Stimulated activated CD4-positive, alpha-beta T cell treated with anti-CD3 and anti-CD28 coated beads, Interleukin-4, amount 100 ng/mL, for 4 hours (primary cell): ENCODE measurements at regions not wholly inside any gene's neighbourhood (a gene's known extent, or its start where the extent isn't known, plus 50 kb on each side); places are given as distances from the start of the nearest gene placed in this dataset.
"Not testable (repeated sequence)": the region's sequence is repeated elsewhere in the genome, so short reads cannot be mapped to it uniquely, and the experiment has no call there.

Experiments used
- DNase-seq, 2 experiments: peaks; one replicate each; pipeline ENCODE4 v3.0.0-alpha.2; 2020

DNA sequence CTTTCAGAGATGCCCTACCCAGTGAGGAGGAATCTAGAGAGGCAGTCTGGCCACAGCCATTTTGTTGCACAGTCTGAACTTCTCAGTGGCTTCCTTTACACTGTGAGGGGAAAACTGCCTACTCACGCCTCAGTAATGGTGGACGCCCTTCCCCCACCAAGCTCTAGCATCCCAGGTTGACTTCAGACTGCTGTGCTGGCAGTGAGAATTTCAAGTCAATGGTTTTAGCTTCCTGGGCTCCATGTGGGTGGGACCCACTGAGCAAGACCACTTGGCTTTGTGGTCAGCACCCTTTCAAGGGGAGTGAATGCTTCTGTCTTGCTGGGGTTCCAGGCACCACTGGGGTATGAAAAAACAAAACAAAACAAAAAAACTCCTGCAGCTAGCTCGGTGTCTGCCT, 663.2 kb upstream of the ZNF385D start:
- no peak for DNase-seq

DNA sequence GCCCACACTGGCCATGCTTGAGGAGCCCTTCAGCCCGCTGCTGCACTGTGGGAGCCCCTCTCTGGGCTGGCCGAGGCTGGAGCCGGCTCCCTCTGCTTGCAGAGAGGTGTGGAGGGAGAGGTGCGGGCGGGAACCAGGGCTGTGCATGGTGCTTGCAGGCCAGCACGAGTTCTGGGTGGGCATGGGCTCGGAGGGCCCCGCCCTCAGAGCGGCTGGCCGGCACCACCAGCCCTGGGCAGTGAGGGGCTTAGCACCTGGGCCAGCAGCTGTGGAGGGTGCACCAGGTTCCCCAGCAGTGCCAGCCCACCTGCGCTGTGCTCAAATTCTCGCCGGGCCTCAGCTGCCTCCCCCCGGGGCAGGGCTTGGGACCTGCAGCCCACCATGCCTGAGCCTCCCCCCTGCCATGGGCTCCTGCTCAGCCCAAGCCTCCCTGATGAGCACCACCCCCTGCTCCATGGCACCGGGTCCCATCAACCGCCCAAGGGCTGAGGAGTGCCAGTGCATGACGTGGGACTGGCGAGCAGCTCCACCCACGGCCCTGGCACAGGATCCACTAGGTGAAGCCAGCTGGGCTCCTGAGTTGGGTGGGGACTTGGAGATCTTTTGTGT, 665.9 kb upstream of the ZNF385D start:
- not testable (repeated sequence) for DNase-seq

GRCh38 chr3:22419261-22419660, 668.3 kb upstream of the ZNF385D start:
- DNase-seq = no peak

GRCh38 chr3:22421589-22421988, 670.6 kb upstream of the ZNF385D start:
- no peak for DNase-seq

- no peak for DNase-seq
Observed at GRCh38 chr3:22431334-22431733, 680.3 kb upstream of the ZNF385D start.

- DNase-seq = no peak
Observed at GRCh38 chr3:22439626-22440025, 688.6 kb upstream of the ZNF385D start.

DNA sequence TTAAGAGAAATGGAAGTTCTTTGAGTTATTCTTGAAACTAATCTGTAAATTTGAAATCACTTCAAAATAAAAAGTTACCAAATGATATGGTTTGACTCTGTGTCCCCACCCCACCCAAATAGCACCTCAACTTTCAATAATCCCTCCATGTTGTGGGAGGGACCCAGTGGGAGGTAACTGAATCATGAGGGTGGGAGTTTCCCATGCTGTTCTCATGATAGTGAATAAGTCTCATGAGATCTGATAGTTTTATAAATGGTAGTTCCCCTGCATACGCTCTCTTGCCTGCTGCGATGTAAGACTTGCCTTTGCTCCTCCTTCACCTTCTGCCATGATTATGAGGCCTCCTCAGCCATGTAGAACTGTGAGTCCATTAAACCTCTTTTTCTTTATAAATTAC, 690.7 kb upstream of the ZNF385D start:
- DNase-seq = no peak

- DNase-seq = no peak
Observed at GRCh38 chr3:22443571-22444233, 692.7 kb upstream of the ZNF385D start.

DNA sequence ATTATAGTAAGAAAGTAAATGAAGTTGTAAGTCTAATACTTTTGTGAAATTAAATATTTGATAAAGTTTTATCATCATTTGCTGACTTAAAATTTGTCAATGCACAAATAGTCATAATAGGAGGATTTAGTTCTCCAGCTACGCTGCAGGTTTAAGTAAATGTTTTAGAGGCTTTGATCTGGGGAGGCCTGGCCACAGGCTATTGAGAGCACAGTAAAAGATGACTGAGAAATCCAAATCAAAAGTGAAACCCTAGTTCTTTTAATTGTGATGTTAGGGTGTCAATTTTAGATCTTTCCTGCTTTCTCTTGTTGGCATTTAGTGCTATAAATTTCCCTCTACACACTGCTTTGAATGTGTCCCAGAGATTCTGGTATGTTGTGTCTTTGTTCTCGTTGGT, 694.3 kb upstream of the ZNF385D start:
- DNase-seq = not testable (repeated sequence)

GRCh38 chr3:22450786-22451400, 699.9 kb upstream of the ZNF385D start:
- DNase-seq = no peak

DNA sequence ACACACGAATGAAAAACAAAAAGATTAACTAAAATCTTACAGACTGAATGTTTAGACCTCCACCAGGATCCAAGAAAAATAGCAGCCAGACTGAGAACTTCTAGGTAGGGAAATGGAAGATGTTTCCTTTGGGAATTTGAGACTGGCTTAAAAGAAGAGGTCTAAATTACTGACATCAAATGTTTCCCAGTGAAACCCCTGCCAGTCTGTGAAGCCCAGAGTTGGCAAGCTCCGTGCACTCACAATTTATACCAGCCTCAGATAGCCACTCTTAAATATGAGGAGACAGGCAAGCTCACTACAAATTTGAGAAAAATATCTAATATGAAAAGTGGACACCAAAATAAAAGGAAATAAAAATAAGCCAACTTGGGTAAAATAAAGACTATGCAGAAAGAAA, 700.5 kb upstream of the ZNF385D start:
- no peak for DNase-seq

DNA sequence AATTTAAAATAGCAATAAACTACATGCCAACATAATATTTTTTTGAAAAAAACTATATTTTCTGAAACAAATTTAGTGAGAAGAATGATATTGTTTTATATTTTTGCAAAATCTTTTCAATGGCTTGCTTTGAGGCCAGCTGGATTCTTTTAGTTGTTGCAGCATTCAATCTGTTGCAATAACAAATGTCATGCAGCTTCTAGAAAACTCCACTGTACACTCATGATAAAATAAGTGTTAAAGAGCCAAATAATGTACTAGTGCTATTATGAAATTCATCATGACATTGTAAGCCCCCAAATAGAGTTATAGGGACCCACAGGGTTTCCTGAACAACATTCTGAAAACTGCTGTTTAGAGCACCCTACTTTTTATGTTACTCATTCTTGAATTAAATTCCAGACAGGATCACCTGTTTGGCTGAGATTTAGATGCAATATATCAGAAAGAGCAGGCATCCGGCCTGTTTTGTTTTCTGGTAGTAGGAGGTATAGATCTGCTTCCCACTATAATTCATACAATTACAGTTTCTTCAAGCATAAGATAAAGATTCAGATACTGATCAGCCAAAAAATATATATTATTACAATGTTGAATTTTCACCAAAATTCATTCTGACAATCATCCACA, 703.0 kb upstream of the ZNF385D start:
- DNase-seq = no peak

DNA sequence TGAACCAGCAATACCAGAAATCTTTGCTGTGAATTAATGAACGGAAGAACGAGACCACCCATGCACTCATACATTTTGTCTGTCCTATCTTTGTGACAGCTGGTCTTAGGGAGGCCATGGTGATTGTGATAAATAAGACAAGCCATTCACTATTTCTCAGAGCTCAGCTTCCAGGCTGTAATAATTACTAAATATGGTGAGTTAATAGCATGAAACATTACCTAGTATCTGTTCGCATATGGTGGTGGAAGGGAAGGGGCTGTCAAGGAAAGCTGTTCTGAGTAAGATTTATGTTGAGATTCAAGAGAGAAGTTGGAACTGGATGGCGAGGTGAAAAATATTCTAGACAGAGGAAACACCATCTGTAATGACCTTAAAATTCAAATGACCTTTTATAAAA, 719.0 kb upstream of the ZNF385D start:
- no peak for DNase-seq

DNA sequence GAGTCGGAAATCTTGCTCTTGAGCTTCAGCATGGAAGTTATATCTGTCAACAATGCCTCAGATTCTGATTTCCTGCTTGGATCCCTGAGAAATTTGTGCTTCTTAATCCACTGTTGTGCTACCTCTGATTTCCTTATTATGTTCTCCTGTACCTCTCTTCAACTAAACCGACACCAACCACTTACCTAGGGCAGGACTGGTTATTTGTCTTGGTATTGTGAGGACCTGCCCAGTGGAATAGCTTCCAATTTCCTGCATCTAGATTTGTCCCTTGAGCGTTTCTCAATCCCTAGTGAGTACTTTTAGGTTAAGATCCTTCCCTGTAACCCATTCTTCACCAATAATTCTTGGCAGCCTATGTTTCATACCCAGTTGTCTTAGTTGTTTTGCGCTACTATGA, 720.5 kb upstream of the ZNF385D start:
- no peak for DNase-seq

- no peak for DNase-seq
Observed at GRCh38 chr3:22474706-22475445, 723.9 kb upstream of the ZNF385D start.

DNA sequence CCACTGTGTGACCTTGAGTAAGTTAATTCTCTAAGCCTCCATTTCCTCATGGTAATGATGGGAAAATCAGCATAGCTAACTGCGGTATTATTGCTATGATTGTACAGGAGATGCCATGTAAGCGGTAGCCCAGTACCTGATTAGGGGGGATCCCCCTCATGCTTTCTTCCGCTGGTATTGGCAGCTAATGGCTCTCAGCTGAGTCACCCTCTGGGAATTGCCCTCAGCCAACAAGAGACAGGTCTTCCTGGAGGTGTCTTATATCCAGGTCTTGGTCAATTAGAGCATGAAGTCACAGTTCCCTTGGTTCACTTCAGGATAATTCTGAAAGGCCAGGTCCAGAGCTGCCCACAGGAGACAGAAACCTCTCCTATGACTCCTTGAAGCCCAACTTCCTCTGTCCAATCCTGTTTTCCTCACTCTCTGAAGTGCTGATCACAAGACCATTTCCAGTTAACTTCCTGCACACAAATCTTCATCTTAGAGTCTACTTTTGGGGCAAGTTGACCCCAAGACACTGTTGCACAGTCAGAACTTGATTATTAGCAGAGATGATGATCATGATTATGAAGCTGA, 724.7 kb upstream of the ZNF385D start:
- no peak for DNase-seq

DNA sequence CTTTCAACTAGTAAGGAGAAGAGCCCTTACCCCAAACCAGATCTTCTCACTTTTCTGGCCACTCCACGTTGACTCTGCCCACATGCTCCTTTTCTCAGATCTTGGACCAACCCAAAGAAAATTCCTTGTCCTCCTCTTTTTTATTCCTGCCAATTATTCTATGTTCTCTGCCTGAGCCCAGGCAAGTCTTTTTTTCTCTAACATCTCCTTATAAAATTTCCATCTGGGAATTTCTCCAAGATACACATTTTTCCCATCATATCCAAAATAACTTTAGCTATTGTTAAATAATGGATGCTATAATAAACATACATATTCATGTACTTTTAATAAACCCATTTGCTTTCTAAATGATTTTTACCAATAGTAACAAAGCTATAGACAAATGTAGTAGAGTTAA, 726.0 kb upstream of the ZNF385D start:
- DNase-seq = no peak

- DNase-seq = no peak
Observed at GRCh38 chr3:22485954-22486353, 717.2 kb upstream of the UBE2E2 start.

GRCh38 chr3:22490747-22491146, 712.4 kb upstream of the UBE2E2 start:
- DNase-seq = no peak

GRCh38 chr3:22491344-22491743, 711.8 kb upstream of the UBE2E2 start:
- no peak for DNase-seq

- no peak for DNase-seq
Observed at GRCh38 chr3:22492342-22492741, 710.8 kb upstream of the UBE2E2 start.

DNA sequence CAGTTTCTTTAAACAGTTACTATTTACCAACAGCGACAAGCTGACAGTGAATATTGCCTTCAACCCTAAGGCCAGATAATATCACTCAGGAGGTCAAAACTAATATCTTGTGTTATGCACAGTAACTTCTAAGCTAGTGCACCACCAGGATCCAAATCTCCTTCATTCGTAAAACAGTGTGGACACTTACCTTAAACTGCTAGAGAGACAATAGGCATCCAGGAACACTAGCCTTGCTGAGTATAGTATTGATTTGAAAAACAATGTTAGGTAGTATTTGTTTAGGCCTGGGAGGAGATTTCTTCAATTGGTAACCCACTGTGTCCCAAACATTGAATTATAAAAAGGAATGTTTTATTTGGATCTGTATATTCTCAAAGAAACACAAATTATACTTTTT, 707.9 kb upstream of the UBE2E2 start:
- no peak for DNase-seq

DNA sequence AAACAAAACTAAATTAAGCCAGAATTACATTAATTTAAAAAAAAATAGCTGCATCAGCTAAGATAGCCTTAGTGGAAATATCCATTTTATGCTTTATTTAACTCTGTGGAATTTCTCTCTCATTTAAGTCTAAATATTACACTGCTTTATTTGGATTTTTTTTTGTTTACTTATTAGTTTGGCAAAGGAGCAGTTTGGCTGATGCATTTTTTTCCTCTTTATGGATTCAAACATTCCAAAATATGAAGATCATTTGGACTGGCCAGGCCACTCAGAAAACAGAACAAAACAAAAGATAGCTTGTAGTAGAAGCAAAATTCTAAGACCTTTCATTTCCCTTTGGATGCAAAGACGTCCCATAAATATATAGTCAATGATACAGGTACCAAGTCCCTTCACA, 707.3 kb upstream of the UBE2E2 start:
- no peak for DNase-seq
